ENCODE measurements at regions not wholly inside any gene's neighbourhood (a gene's known extent, or its start where the extent isn't known, plus 50 kb on each side); places are given as distances from the start of the nearest gene placed in this dataset.
"Not testable (repeated sequence)": the region's sequence is repeated elsewhere in the genome, so short reads cannot be mapped to it uniquely, and the experiment has no call there.

DNA sequence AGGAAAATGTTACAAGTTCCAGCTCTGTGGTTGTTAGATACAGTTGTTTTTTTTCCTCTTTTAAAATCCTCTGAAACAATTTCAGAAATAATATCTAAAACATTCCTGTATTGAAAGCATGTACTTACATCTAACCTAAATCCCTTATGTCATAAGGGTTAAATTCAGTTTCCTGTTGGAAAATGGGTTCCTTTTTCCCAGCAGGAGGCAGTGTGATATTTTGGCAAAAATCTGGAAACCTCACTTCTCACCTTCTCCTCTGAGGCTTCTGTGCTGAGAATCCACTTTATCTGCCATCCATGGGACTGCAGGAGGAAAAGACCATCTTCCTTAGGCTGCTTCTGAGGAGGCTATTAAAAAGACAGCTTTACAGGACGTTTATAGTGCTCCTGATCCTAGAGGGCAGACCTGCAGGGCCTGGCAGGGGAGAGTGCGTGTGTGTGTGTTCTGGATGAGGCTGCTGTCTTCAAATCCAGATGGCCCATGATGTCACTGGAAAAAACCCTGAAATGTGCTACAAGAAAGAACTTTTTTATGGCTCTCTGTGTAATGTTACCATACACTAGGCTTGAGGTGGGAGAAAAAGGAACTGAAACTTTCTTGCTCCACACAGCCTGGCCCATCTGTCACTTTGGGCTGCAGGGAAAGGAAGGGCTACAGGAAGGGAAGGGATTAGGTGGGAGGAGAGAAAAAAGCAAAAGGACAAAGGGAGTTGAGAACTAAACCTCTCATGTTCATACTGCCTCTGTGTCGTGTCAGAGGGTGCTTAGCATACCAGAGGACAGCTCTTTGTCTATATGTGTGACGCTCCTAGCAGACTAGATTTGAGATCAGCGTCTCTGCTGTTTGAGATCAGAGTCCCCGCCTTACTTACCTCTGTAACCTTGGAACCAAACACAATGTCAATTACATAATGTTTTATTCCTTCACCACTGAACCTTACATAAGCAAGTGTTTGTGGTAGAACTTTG lies 379.2 kb upstream of the SPAG17 start:
- no peak for DNase-seq

DNA sequence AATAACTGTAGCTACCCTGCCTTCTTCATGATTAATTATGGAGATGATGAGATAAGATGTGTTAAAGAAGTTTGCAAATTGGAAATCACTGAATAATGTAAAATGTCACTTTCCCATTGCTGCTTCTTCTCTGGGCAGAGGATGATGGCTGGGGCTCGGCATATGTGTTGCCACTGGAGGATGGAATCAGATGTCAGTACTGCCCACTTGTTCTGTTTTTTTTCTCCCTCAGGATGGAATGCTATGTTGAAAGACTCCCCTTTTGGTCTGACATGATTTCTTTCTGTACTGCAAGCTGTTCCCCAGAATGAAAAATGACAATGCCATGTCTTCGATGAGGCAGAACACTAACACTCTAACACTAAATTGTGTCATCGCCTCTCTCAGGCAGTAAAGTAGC lies 373.9 kb upstream of the SPAG17 start:
- DNase-seq, result peak; percentile 14

DNA sequence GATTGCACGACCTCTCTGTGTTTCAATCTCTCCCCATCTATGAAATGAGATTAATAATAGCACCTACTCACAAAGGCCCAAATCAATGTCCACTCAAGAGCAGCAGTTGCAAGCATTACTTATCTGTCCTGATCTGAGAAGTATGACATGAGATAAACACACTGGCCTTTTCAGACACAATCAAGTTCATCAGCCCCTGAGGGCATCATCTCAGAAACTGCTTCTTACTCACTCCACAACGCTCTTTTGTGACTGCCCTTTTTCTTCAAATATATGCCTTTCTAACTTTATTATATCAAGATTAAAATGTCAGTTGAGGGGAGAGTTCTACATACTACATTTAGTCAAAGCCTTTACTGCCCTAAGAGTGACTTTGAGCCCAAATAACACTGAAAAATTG lies 371.9 kb upstream of the SPAG17 start:
- no peak for DNase-seq

DNA sequence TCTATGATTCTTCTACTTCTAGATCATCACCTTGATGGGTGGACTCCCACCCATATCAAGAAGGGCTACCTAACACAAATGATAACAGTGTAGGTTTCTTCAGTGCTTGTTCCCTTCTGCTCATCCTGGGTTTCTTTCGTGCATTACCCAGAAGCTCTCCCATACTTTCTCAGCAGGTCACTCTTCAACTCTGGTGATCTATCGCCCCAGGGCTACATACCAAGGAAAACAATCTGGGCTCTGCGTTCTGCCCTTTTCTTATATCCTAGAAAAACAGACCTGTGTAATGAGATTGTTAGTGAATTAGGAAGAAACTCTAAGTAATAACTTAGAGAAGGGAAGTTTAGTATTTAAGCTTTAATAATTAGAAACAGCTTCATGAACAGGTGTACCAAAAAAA lies 370.6 kb upstream of the SPAG17 start:
- DNase-seq, result no peak

DNA sequence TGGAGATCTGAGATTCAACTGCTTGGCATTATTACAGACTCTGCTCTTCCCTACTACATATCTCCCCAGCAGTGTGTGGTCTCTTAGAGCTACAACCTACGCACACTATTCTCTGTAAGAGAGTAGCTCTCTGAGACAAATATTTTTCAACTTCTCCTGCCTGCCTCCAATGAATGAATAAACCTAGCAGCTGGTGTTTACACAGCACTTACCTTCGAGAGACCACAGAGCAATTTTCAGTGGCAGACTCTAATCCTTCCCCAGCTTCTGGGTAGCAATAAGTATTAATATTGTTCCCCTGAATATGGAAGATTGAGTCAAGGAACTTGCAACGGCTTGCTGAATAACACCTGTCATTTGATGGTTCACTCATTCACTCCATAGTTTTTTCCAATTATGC lies 350.9 kb upstream of the SPAG17 start:
- DNase-seq, result no peak

DNA sequence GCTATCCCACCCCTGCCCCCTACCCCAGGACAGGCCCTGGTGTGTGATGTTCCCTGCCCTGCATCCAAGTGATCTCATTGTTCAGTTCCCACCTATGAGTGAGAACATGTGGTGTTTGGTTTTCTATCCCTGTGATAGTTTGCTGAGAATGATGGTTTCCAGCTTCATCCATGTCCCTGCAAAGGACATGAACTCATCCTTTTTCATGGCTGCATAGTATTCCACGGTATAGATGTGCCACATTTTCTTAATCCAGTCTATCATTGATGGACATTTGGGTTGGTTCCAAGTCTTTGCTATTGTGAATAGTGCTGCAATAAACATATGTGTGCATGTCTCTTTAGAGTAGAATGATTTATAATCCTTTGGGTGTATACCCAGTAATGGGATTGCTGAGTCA lies 326.9 kb upstream of the SPAG17 start:
- not testable (repeated sequence) for DNase-seq

DNA sequence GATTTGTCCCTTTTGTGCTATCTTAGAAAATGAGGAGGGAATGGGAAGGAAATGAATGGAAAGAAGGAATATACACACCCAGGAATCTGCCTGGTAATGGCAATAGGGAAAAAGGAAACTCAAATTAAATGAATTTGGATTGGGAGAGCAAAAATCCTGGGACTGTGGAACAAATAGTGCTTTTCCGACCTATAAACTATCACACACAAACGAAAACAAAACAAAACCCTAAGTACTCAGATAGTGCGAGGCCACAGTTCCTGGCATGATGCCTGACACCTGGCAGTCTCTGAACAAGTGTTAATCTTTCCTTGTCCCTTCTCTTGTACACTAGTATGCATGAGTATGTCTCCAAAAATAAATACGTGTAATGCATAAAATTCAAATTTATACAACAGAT lies 319.8 kb upstream of the SPAG17 start:
- no peak for DNase-seq

DNA sequence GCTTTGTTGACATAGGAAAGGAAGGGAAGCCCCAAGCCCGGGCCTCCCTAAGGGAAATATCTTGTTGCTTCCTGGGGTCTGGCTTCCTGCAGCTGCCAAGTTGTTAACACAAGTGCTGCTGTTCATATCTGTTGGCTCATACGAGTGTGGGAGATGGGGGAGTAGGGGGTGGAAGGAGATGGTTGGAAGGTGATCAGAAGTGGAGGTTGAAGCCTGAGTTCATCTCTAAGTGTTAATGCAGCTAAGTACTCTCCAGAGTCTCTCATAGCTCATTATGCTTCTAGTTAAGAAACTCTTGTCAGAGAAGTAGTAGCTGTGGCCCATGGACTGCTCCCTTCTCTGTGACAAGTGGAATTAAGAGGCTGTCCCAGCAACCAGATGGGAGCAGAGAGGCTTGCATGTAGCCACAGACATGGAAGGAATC lies 319.2 kb upstream of the SPAG17 start:
- peak; percentile 41 for DNase-seq

DNA sequence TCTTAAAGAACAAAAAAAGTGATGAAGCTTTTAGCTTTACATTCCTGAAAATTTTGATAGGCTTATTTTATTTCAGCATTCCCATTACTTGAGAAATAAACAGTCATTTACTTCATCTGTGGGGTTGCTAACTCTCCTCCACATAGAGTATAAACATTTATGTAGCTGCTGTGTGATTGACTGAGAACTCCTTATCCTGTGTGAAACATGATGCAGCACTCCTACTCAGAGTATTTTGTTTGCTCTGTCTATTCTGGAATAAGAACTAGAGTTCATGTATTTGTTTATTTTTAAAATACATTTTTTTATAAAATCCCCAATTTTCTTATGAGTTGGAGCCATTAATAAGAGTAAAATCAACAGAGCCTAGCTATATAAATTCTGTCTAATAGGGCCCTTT lies 318.7 kb upstream of the SPAG17 start:
- peak; percentile 35 for DNase-seq

DNA sequence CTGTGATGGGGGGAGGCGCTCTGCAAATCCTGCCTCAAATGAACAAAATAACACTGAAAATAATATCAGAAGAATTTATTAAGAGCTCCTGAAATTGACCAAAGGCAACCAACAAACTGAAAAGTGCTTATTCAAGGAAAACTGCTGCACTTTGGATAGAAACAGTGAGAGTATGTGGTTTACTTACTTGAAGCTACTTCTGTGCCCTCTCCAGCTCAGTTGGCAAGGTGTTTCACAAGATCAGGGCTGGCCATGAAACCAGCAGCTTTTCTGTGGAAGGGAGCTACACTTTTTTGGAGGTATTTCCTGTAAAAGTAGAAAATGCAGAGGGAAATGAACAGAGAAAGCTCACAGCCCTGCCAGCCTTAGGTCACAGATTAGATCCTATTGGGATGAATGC lies 310.0 kb upstream of the SPAG17 start:
- no peak for DNase-seq

DNA sequence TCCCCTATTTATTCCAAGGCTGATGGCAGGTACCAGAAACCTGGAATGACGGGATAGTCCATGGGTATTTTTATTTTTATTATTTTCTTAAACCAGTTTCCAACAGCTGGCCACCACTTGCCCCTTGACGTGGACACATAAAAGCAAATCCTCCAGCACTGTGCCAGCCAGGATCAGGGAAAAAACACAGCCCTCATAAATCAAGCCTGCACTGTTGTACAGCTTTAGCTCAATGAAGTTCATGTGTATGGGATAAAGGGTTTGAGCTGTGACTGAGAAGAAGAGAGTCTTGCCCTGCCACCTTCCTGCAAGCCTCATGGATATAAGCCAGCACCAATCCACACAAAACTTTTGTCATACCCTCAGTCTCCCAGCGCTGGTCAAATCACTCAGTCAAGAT lies 303.8 kb upstream of the SPAG17 start:
- DNase-seq, result no peak

DNA sequence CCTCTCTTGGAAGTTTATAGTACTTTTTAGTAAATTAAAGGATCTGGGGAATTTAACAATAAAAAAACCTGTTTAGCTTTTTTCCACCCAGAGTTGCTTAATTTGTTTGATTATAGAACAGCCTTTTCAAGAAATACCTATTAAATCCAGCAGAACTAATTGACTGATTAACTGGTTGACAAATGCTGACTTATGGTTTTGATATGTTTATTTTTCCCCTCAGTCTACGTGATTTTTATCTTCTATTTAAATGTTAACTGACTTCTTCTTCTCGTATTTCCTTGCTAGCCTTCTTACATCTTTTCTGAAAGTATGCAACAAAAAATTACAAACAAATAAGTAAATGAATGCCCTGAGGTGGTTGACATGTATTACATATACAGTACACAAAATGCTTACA lies 302.9 kb upstream of the SPAG17 start:
- DNase-seq, result no peak

DNA sequence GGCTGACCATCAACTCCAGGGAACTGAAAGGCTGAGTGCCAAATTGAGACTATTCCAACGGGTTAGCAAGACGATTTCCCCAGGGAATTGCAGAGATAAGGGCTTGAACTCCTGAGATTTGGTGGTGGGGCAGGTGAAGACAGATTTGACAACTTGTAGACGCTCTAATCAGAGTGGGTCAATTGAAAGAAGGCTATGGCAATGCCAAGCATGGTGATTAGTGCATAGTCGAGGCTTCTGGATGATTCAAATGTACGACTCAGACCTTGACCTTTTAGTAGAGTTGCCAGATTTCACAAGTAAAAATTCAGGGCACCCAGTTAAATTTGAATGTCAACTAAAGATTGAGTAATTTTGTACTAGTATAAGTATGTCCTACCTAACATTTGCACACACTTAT lies 302.1 kb upstream of the SPAG17 start:
- DNase-seq, result no peak

DNA sequence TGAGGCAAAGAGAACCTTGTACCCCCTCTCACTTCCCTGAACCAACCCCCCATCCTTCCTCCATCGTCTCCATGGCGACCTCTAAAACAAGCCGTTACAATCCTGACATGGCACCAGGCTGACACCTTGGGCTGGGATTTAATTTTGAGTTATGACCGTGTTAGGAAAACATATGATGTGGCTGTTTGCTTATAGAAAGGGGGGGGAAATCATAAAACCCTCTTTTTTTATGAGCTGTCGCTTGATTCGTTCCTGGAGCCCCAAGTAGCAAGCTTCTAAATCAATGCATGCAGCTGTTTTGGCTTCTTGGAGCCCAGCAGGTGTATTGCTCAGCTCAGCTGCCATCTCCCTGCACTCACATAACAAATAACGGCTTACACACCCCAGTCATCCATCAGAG lies 301.2 kb upstream of the SPAG17 start:
- DNase-seq, result peak; percentile 21

DNA sequence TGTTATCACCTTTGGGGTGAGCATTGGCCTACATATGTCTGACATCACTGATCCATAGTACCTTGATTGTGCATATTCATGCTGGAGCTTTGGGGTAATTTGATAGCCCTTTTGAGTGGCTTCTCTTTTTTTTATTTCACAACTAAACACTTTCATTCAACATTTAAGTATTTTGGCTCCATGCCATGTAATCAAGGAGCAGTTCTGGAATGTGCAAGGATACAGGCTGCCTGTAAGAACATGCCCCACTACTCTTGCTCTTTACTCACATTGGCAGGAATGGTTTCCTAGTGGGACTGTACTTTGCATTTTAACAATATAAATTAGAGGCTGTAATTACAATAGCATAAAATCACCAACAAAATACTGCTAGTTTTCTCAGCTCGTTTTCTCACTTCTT lies 300.7 kb upstream of the SPAG17 start:
- peak; percentile 29 for DNase-seq

DNA sequence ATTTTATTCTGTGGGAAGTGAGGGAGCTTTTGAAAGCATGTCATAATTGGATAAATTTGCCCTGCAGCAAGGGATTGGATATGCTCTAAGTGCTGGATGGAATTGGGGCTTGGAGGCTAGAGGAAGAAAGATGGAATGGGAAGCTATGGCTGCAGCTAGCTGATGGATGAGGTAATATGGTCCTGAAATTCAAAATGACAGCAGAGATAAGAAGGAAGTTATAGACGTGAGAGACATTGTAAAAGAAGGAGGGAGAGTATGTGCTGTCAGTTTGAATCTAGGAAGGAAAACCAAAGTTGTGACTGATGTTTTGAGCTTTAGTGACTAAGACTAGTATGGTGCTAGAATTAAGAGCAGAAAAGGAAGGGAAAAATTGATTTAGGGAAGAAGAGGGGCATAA lies 299.9 kb upstream of the SPAG17 start:
- no peak for DNase-seq

DNA sequence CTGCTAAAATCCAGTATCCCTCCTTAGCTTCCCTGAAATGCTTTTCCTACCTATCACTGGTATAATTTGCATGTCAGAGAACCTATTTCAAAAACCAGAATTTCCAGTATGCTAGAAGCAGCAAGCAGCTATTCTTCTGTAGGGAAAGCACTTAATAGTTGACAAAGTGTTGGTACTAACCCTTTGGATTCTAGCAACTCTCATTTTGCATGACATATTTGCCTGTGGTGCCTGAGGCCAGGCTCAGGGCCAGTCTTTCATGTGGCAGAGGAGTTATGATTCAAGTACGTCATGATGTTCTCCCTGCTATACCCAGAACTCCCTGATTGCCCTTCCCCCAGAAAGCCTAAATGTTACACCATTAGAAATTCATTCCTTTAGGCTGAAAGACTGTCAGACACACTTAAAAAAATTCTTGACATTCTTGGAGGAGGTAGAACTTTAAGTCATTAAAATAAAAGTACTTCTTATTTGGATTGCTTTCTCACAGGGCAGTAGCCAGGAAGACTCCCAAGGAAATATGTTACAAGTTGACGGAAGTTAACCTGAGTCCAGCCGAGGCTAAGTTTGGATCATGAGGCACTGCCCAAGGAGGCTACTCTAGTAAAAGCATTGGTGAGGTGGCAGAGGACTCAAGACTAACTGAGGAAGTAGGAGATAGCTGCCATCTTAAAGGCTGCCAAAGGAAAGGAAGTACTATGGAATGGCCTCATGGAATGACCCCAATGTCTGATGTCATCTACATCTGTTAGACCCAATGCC lies 298.4 kb upstream of the SPAG17 start:
- DNase-seq, result no peak

DNA sequence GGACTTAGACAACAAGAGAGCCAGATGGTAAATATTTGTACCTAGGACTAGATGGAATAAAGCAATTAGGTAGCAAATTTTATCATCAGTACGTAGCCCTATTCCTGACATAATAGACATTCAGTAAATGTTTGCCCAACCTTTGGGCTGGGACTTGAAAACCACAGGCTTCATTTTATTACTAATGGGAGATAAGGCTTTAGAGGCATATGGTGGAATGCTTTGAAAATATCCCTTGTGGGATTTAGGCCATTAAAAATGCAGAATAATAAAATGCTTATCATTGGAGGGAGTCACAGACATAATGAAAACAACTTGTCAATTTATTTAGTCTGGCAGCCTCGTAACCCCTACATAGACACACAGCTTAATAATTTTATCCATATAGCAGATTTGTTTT lies 296.1 kb upstream of the SPAG17 start:
- no peak for DNase-seq

DNA sequence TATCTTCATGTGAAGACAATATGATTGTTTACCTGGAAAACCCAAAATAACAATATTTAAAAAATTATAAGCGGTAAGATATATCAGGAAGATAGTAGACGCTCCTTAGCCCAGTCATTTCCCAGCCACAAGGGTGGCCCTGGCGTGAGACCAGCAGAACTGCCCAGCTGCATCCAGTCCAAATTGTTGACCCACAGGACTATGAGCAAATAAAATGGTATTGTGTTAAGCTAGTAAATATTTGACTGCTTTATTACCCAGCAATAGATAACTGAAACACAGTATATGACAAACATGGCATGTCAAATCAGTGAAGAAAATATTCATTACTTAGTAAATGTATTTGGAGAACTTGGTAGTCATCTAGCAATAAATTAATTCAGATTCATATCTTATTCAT lies 294.3 kb upstream of the SPAG17 start:
- DNase-seq, result no peak

DNA sequence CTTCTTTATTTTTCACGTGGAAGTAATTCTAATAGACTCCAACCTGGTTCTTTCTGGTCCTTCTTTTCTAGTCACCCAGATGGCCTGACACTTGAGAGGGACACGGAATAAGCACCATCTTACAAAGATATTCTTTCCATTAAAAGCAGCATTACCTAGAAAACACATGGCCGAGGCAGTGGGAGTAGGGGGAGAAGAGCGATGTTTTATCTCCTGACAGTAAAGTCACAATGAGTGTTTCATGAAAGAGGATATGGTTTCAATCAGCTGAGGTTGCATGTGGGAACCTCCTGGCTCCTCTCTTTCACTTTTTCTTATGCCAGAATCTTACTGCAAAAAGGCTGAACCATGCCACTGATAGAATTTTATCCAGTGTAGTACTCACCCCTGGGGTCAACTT lies 288.8 kb upstream of the SPAG17 start:
- peak; percentile 42 for DNase-seq

DNA sequence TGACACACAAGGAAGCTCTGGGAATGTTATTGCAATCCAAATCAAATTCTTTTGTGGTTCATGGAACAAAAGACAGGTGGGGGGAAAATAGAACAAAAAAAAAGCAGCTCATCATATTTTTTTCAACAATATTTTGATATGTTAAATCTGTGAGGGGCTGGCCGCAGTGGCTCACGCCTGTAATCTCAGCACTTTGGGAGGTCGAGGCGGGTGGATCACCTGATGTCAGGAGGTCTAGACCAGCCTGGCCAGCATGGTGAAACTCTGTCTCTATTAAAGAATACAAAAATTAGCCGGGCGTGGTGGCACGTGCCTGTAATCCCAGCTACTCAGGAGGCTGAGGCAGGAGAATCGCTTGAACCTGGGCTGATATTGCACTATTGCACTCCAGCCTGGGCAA lies 279.4 kb upstream of the SPAG17 start:
- not testable (repeated sequence) for DNase-seq

DNA sequence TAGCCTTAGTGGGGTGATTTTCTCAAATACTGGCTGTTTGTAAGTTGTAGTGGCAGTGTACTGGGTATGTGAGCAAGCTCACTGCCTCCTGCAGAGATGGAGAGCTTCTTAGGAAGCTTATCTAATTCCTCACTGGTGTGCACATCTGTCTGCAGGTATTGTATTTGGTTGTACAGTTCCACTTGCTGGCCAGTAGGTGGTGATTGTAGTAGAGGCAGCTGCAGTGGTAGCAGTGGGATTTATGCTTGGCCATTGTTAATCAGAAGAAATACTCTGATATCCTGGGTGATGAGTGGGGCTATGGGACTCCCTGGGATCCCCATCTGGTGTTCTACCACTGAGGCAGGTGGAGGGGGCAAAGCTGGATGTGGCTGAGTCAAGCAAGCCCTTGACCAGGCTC lies 276.1 kb upstream of the SPAG17 start:
- DNase-seq, result no peak

DNA sequence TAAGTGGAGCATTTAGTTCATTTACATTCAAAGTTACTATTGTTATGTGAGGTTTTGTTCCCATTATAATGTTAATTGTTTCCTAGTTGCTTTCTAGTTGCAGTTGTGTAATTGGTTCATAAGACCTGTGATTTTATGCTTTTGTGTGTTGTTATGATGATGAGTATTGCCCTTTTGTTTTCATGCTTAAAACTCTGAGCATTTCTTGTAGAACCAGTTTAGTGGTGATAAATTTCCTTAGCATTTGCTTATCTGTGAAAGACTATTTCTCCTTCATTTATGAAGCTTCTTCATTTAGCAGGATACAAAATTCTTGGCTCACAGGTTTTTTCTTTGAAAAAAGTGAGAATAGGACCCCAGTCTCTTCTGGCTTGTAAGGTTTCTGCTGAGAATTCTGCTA lies 274.8 kb upstream of the SPAG17 start:
- DNase-seq, result no peak

All from renal pelvis (tissue), 1 donor.